Mesenchymal stem cell (in vitro differentiated cells and primary cell): ENCODE measurements at regions not wholly inside any gene's neighbourhood (a gene's known extent, or its start where the extent isn't known, plus 50 kb on each side); places are given as distances from the start of the nearest gene placed in this dataset. TPM values are rescaled to one million over a fixed set of nuclear protein-coding genes. Genes with fewer than 3 reads are reported as not detected.

Experiments
- small RNA-seq: library from polyadenylated mRNA; stranded (forward); fragments of <200 nt; extraction: miRNeasy Mini kit (QIAGEN cat#:217004); gene quantifications from one replicate; pipeline ENCODE3, GENCODE V24; 2013; ENCODE audit warnings: low read depth

Small RNA genes in the stretch of these regions (small RNA-seq; reads per million reads assigned to genes)
- gene RN7SL221P = not detected
